ENCODE measurements at regions not wholly inside any gene's neighbourhood (a gene's known extent, or its start where the extent isn't known, plus 50 kb on each side); places are given as distances from the start of the nearest gene placed in this dataset.
"Not testable (repeated sequence)": the region's sequence is repeated elsewhere in the genome, so short reads cannot be mapped to it uniquely, and the experiment has no call there.

DNA sequence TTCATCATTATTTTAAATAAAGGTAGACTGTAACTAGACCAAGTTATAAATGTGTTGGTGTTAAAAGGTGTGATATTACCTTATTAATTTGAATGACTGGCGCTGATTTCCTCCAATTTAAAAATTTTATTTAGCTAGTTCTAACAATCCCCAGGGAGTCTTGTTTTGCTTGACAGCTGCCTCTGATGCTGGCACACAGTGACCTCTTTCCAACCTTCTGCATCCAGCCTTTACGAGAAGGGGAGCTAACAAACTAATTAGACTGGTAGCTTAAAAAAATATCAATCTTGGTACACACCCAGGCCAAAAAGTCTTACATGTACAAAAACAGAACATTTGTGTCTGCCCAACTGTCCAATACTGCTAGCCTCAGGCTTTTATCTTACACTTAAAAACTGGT lies 51.8 kb upstream of the ENPEP start:
- Mint-ChIP-seq H3K4me3 (no peak overlapping the region), H3K4me1 (ENCODE audit: low read depth) (no peaks in the 10 kb centered on the region), H3K36me3 (ENCODE audit: insufficient read depth) (no peaks in the 10 kb centered on the region), H3K9me3 (no peaks in the 10 kb centered on the region), H3K27me3 (ENCODE audit: low read depth) (no peaks in the 10 kb centered on the region)
- DNase-seq (no peak), ATAC-seq (no peak)

DNA sequence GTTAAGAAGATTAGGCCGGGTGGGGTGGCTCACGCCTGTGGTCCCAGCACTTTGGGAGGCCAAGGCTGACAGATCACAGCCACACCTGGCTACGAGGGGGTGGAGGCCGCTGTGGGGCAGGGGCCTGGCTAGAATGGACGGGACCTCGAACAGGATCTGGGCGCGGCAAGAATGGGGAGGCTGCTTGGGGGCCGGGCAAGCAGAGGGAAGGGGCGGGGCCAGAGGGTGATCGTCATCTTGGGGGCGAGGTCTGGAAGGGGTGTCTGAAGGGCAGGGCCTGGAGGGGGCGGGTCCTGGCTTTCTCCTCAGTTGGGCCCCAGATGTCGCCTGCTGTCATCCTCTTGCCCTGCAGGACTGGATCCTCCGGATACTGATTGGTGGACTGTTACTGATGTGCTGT lies 57.3 kb upstream of the ENPEP start:
- Mint-ChIP-seq H3K4me3 (no peak overlapping the region), H3K27me3 (ENCODE audit: low read depth) (peaks cover 5% of the 10 kb centered on the region)
- no peak for ATAC-seq

DNA sequence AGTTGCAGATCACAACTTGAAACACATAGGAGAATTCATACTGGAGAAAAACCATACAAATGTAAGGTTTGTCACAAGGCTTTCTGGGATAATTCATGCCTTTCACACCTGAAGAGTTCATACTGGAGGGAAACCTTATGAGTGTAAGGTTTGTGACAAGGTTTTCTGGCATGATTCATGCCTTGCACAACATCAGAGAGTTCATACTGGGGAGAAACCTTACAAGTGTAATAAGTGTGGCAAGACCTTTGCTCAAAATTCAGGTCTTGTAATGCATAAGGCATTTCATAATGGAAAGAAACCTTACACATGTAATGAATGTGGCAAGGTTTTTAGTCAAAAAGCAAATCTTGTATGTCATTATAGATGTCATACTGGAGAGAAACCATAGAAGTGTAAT lies 58.8 kb upstream of the ENPEP start:
- no peaks in the 10 kb centered on the region for H3K36me3 Mint-ChIP-seq (ENCODE audit: insufficient read depth)
- ATAC-seq = no peak
- H3K4me3 Mint-ChIP-seq = no peak overlapping the region
- no peak for DNase-seq
- H3K27me3 Mint-ChIP-seq (ENCODE audit: low read depth) = peaks cover 15% of the 10 kb centered on the region
- peaks cover 4% of the 10 kb centered on the region for H3K9me3 Mint-ChIP-seq
- no peaks in the 10 kb centered on the region for H3K4me1 Mint-ChIP-seq (ENCODE audit: low read depth)

More for the DNA sequence above, 57.3 kb upstream of the ENPEP start:
- peaks cover 4% of the 10 kb centered on the region for H3K9me3 Mint-ChIP-seq
- DNase-seq = no peak
- H3K36me3 Mint-ChIP-seq (ENCODE audit: insufficient read depth) = no peaks in the 10 kb centered on the region
- H3K4me1 Mint-ChIP-seq (ENCODE audit: low read depth) = no peaks in the 10 kb centered on the region

DNA sequence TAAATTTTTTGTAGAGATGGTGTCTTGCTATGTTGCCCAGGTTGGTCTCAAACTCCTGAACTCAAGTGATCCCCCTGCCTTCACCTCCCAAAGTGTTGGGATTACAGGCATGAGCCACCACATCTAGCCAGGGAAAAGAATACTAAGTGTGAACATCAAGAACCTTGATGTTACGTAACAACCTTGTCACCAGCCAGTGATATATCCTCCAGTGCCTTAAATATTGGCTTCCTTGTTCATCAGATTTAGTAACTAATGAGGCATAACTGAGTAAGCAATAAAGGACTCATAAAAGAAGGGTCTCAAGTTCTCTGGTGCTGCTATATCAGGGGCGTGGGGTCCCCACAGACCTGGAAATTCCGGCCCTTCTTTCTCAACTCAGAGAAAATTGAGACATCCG lies 60.5 kb upstream of the ENPEP start:
- ATAC-seq (no peak), DNase-seq (no peak)
- Mint-ChIP-seq H3K4me3 (no peak overlapping the region), H3K4me1 (ENCODE audit: low read depth) (no peaks in the 10 kb centered on the region), H3K9me3 (peaks cover 4% of the 10 kb centered on the region), H3K27me3 (ENCODE audit: low read depth) (peaks cover 18% of the 10 kb centered on the region), H3K36me3 (ENCODE audit: insufficient read depth) (no peaks in the 10 kb centered on the region)

DNA sequence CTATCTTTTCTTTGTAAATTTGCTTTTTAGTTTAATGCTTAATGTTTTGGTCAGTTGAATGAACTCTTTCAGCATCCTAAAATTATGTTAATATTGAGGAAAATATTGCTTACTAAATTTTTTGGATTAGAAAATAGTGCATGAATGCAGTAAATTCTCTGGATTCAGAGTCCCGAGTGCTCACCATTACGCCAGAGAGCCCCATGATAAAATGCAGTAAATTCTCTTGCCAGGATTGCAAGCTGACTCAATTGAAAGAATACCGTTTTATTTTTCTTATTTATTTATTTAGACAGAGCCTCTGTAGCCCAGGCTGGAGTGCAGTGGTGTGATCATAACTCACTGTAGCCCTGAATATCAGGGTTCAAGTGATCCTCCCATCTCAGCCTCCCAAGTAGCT lies 60.9 kb upstream of the ENPEP start:
- no peak for DNase-seq
- peaks cover 18% of the 10 kb centered on the region for H3K27me3 Mint-ChIP-seq (ENCODE audit: low read depth)

DNA sequence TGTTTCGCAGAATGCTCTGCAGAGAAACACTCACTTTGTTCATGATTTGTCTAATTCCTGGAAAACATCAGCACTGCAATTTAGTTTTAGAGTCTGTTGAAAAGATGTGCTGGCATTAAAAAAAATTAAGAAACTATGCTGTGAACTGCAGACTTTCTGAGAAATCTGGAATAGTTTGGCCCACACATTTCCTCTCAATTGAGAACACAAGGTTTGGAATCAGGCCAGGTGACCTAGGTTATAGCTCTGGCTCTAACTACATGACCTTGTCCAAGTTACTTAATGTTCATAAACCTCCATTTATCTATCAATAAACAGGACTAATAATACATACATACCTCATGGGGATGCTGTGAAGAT lies 61.4 kb upstream of the ENPEP start:
- no peak for DNase-seq
- no peak for ATAC-seq
- Mint-ChIP-seq H3K36me3 (ENCODE audit: insufficient read depth) (no peaks in the 10 kb centered on the region), H3K27me3 (ENCODE audit: low read depth) (peaks cover 18% of the 10 kb centered on the region), H3K4me3 (no peak overlapping the region), H3K9me3 (peaks cover 4% of the 10 kb centered on the region), H3K4me1 (ENCODE audit: low read depth) (no peaks in the 10 kb centered on the region)

More for the DNA sequence above, 60.9 kb upstream of the ENPEP start:
- Mint-ChIP-seq H3K36me3 (ENCODE audit: insufficient read depth) (no peaks in the 10 kb centered on the region), H3K9me3 (peaks cover 4% of the 10 kb centered on the region), H3K4me3 (no peak overlapping the region), H3K4me1 (ENCODE audit: low read depth) (no peaks in the 10 kb centered on the region)
- ATAC-seq = no peak

DNA sequence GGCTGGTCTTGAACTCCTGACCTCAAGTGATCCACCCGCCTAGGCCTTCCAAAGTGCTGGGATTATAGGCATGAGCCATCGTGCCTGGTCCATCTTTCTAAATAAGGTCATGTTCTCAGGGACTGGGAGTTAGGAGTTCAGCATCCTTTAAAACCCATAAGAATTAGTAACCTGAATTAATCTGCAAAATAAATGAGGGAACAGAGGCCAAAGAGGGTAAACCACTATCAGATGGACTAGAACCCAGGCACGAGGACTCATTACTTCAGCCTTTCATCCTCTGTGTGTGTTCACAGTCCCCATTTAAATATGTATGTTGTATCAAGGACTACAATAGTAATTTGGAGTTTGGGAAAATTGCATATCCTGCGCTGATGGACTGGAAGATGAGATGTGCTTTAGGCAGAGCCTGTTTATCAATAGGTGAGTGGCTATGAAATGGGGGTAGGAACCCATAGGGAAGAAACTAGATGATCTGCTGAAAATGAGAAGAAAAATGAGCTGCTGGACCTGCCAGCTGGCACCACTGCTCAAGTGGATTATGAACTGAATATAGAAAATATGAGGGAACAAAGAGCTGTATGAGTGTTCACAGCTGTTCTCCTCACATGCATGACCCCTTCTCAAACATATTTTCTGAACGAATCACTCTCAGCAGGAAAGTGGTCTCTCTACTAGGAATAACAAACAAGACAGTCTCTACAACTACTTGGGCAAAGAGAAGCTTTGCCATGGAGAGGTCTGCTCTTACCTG lies 62.0 kb upstream of the ENPEP start:
- ATAC-seq; H3K4me3 Mint-ChIP-seq; DNase-seq; H3K36me3 Mint-ChIP-seq (ENCODE audit: insufficient read depth); H3K4me1 Mint-ChIP-seq (ENCODE audit: low read depth); H3K9me3 Mint-ChIP-seq: not testable (repeated sequence)
- peaks cover 18% of the 10 kb centered on the region for H3K27me3 Mint-ChIP-seq (ENCODE audit: low read depth)

DNA sequence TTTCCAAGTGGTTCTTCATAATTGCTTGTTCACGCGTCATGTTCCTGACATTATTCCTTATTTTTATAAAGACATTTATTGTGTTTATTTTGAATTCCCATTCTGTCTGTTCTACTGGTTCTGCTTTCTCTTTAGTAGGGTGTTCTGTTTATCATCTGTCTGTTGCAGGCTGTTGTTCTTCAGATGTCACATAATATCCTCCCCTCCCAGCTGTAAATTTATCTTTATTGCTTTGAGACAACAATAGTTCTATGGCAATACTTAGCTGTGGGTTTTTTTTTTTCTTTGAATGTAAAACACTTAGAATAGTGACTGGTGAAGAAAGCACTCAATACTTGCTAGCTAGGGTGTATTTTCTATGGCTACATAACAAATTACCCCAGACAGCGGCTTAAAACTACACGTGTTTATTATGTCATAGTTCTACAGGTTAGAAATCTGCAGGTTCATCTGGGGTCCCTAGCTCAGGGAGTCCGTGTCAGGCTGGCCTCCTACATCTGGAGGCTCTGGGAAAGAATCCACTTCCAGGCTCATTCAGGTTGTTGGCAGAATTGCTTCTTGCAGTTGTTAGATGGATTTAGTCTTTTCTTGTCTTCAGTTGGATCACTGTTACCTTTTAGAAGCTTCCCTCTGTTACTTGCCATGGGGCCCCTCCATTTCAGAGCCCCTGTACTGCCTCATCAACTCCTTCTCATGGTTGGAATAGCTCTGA lies 63.4 kb upstream of the ENPEP start:
- no peak for ATAC-seq
- peaks cover 18% of the 10 kb centered on the region for H3K27me3 Mint-ChIP-seq (ENCODE audit: low read depth)
- no peaks in the 10 kb centered on the region for H3K36me3 Mint-ChIP-seq (ENCODE audit: insufficient read depth)
- H3K4me3 Mint-ChIP-seq = no peak overlapping the region
- peaks cover 4% of the 10 kb centered on the region for H3K9me3 Mint-ChIP-seq
- no peaks in the 10 kb centered on the region for H3K4me1 Mint-ChIP-seq (ENCODE audit: low read depth)
- DNase-seq = no peak

DNA sequence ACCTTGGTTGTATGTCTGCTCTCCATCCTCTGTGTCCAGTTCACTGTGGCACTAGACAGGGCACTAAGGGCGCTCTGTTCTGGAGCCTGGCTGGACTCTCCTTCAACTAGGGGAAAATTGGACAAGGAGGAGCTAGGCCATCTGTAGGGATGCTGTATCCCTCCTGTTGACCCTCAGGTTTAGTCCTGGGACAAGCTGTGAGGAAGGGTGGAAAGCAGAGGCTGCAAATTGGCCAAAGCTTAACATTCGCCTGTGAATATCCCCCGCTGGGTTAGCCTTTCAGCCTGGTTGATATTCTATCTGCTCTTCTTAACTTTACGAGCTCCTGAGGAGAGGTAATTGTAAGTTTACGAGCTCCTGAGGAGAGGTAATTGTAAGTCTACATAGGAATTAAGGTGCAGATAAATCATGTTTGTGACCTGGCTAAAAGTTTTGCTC lies 64.4 kb upstream of the ENPEP start:
- ATAC-seq (no peak), DNase-seq (no peak)
- Mint-ChIP-seq H3K9me3 (peaks cover 1% of the 10 kb centered on the region), H3K4me3 (no peak overlapping the region), H3K36me3 (ENCODE audit: insufficient read depth) (no peaks in the 10 kb centered on the region), H3K27me3 (ENCODE audit: low read depth) (peaks cover 18% of the 10 kb centered on the region), H3K4me1 (ENCODE audit: low read depth) (no peaks in the 10 kb centered on the region)

DNA sequence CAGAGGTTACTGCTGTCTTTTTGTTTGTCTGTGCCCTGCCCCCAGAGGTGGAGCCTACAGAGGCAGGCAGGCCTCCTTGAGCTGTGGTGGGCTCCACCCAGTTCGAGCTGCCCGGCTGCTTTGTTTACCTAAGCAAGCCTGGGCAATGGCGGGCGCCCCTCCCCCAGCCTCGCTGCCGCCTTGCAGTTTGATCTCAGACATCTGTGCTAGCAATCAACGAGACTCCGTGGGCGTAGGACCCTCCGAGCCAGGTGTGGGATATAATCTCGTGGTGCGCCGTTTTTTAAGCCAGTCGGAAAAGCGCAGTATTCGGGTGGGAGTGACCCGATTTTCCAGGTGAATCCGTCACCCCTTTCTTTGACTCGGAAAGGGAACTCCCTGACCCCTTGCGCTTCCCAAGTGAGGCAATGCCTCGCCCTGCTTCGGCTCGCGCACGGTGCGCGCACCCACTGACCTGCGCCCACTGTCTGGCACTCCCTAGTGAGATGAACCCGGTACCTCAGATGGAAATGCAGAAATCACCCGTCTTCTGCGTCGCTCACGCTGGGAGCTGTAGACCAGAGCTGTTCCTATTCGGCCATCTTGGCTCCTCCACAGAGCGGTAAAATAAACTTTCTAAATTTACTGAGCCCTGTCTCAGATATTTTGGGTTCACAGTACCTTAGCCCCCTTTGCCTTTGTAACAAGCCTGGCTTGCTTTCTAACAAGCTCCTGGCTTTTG lies 64.9 kb upstream of the ENPEP start:
- H3K27me3 Mint-ChIP-seq (ENCODE audit: low read depth) = peaks cover 18% of the 10 kb centered on the region
- H3K4me1 Mint-ChIP-seq (ENCODE audit: low read depth); ATAC-seq; H3K4me3 Mint-ChIP-seq; DNase-seq; H3K36me3 Mint-ChIP-seq (ENCODE audit: insufficient read depth); H3K9me3 Mint-ChIP-seq: not testable (repeated sequence)

DNA sequence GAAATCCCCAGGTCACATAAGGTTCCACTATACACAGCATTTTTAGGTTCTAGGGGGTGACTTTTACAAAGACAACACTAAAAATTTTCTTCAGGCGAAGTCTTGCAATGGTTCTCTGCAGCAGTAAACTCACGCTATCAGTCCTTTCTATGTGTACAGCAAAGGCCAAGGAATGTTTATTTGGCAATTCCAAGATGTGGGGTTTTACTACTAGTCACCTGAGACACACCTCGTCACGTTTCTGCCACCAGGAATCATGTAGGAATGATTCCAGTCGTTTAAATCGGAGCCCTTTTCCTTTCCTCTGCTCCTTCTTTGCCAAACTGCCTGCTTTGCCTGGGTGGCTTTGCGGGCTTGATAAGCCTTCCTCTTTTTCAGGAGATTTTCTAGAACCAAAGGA lies 75.9 kb upstream of the ENPEP start:
- DNase-seq = no peak
- no peaks in the 10 kb centered on the region for H3K9me3 Mint-ChIP-seq
- peaks cover 5% of the 10 kb centered on the region for H3K27me3 Mint-ChIP-seq (ENCODE audit: low read depth)
- H3K36me3 Mint-ChIP-seq (ENCODE audit: insufficient read depth) = no peaks in the 10 kb centered on the region
- no peaks in the 10 kb centered on the region for H3K4me1 Mint-ChIP-seq (ENCODE audit: low read depth)
- ATAC-seq = no peak
- no peak overlapping the region for H3K4me3 Mint-ChIP-seq

DNA sequence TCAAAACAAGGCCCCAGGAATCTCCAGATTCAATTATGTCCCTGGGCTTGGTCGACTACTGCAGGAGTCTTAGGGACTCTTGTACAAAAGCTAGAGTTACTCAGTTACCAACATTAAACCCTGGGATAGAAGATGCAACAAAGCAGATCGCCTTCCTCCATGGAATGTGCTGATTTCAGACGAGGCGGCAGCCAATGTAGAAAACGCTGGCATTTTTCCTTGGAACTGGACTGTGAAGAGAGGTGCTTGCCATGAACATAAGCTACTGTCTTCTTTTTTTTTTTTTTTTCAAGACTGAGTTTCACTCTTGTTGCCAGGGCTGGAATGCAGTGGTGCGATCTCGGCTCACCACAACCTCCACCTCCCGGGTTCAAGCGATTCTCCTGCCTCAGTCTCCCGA lies 76.9 kb upstream of the ENPEP start:
- H3K9me3 Mint-ChIP-seq; H3K4me3 Mint-ChIP-seq; ATAC-seq; DNase-seq; H3K36me3 Mint-ChIP-seq (ENCODE audit: insufficient read depth); H3K4me1 Mint-ChIP-seq (ENCODE audit: low read depth); H3K27me3 Mint-ChIP-seq (ENCODE audit: low read depth): not testable (repeated sequence)

DNA sequence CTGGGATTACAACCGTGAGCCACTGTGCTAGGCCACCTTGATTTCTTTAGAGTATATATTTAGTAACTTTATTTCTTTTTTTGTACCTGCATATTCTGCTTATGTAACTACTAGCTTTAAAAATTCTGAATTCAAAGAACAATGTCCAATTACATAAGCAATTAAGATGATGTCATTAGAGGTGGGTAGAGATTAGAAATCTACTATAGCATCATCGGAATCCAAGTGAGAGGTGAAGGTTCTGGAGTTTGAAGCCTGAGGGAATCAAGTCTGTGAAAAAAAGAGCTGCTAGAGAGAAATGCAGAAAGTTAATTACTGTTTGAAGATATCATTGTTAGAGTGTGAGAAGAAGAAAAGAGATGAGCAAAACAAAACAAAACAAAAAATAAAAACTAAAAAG lies 79.0 kb upstream of the ENPEP start:
- no peaks in the 10 kb centered on the region for H3K4me1 Mint-ChIP-seq (ENCODE audit: low read depth)
- H3K4me3 Mint-ChIP-seq = no peak overlapping the region
- no peaks in the 10 kb centered on the region for H3K9me3 Mint-ChIP-seq
- H3K27me3 Mint-ChIP-seq (ENCODE audit: low read depth) = peaks cover 15% of the 10 kb centered on the region
- ATAC-seq = no peak
- H3K36me3 Mint-ChIP-seq (ENCODE audit: insufficient read depth) = no peaks in the 10 kb centered on the region
- DNase-seq = no peak

DNA sequence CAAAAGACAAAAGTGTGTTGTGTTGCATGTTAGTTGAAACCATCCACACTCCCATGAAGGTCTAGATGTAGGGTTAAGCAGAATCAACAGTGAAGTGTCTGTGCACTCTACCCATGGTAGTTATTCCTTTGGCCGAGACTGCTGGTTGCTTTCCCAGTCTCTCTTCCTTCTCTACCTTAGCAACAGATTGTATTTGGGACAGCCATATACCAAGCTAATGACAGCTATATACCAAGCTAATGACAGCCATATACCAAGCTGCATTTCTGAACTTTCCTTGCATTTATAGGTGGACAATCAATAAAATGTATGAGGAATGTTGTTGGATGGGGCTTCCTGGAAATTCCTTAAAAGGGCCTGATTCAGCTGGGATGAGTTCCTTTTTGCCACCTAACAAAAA lies 80.5 kb upstream of the ENPEP start:
- no peak for ATAC-seq
- H3K4me3 Mint-ChIP-seq = no peak overlapping the region
- H3K36me3 Mint-ChIP-seq (ENCODE audit: insufficient read depth) = no peaks in the 10 kb centered on the region
- DNase-seq = no peak
- no peaks in the 10 kb centered on the region for H3K9me3 Mint-ChIP-seq
- peaks cover 14% of the 10 kb centered on the region for H3K27me3 Mint-ChIP-seq (ENCODE audit: low read depth)
- no peaks in the 10 kb centered on the region for H3K4me1 Mint-ChIP-seq (ENCODE audit: low read depth)

DNA sequence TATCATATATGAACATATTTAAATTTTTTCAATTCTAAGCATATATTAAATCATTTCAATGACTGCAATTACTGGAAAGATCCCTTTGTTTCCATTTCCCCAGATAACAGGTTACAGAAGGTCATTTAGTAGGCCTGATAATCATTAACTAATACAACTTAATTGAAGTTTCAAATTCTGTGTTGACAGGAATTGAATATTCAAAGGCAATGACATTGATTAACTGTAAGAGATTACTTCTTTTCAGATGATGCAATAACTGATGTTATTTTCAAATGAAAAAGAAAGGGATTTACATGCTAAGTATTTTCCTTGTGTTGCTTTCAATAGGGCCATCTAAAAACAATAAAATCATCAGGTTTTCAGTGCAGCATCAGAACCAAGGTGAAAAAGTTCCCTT lies 81.1 kb upstream of the ENPEP start:
- Mint-ChIP-seq H3K4me3 (no peak overlapping the region), H3K36me3 (ENCODE audit: insufficient read depth) (no peaks in the 10 kb centered on the region), H3K27me3 (ENCODE audit: low read depth) (peaks cover 11% of the 10 kb centered on the region), H3K4me1 (ENCODE audit: low read depth) (no peaks in the 10 kb centered on the region), H3K9me3 (no peaks in the 10 kb centered on the region)
- DNase-seq = no peak
- no peak for ATAC-seq

Measured in activated T-cell treated with anti-CD3 and anti-CD28 coated beads, Interleukin-2, amount 50 U/mL, for 4 hours (primary cell).